ENCODE measurements at regions not wholly inside any gene's neighbourhood (a gene's known extent, or its start where the extent isn't known, plus 50 kb on each side); places are given as distances from the start of the nearest gene placed in this dataset.
"Not testable (repeated sequence)": the region's sequence is repeated elsewhere in the genome, so short reads cannot be mapped to it uniquely, and the experiment has no call there.

DNA sequence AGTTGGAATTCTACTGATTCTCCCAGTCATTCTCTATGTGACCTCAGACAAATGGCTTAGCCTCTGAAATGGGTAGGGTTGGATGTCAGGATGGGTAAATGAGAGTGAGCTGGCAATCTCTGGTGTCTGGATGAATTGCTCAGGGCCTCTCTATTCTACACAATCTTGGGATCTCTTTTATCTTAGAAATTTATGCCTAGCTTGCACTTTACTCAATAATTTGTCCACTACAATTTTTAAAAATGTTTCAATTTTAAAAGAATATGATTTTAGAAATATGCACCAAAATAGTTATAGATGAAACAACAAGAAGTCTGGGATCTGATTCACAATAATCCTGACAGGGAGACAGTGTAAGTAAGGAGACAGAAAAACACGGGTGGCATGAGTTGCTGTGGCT, 134.1 kb downstream of the KLRB1 start:
- TF ChIP-seq EHF (CRISPR knock-in tag; IDR thresholded peaks at IDR 0.05); CHD4 (IDR thresholded peaks at IDR 0.05; ENCODE audit: borderline replicate concordance): not testable (repeated sequence)
- TF ChIP-seq, protein P1, sequence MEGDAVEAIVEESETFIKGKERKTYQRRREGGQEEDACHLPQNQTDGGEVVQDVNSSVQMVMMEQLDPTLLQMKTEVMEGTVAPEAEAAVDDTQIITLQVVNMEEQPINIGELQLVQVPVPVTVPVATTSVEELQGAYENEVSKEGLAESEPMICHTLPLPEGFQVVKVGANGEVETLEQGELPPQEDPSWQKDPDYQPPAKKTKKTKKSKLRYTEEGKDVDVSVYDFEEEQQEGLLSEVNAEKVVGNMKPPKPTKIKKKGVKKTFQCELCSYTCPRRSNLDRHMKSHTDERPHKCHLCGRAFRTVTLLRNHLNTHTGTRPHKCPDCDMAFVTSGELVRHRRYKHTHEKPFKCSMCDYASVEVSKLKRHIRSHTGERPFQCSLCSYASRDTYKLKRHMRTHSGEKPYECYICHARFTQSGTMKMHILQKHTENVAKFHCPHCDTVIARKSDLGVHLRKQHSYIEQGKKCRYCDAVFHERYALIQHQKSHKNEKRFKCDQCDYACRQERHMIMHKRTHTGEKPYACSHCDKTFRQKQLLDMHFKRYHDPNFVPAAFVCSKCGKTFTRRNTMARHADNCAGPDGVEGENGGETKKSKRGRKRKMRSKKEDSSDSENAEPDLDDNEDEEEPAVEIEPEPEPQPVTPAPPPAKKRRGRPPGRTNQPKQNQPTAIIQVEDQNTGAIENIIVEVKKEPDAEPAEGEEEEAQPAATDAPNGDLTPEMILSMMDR (IDR thresholded peaks at IDR 0.05) = not testable (repeated sequence)

All from A549 (cell line).